ENCODE measurements at regions not wholly inside any gene's neighbourhood (a gene's known extent, or its start where the extent isn't known, plus 50 kb on each side); places are given as distances from the start of the nearest gene placed in this dataset.

DNA sequence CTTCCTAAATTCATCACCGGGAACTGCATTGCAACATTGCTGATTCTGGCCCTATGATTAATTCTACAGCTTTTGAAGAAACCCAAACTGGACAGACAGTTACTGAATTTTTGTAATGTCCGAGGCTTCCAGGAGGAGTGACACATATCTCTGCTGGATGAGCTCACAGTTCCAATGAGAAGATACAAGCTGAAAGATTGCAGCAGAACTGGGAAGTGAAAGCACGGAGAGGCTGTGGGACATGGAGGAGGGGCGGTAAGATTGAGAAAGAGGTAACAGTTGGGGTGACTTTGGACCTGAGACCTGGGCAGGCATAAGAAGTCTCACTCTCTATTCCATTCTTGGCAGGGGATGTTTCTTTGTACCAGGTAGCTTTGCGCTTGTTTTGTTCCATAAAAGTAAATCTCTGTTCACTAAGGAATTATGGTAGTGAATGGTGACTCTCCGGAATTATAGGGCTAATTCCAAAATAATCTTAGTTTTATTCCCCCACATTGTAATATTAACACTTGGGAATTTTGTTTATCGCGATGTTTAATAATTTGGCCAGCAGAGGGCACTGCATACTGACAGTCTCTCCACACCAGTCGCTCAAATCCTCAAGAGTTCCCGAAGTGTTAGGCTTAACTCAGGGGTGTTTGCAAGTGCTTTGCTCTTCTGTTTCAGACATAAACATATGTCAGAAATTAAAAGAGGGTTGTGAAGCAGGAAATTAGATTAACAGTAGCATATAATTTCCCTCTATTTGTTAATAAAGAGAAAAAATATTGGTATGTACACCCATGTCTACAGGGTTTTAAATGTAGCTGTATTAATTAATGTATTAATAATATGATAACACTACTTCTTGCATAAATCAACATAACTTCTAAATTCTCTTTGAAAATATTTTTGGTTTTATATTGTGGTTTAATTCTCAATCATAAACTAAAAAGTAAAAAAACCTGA lies 201.4 kb downstream of the SOCS6 start:
- no peak overlapping the region for H3K4me3 ChIP-seq (ENCODE audit: control insufficient read depth in 1 of 7, extremely low read depth in 1 of 7, insufficient read depth in 4 of 7, low read depth in 2 of 7, low read length in 6 of 7)
- no peaks in the 10 kb centered on the region for H3K9me3 ChIP-seq (ENCODE audit: control extremely low read depth in 1 of 5, control insufficient read depth in 4 of 5, insufficient read depth in 2 of 5, low read depth in 1 of 5, low read length in 4 of 5)
- CTCF ChIA-PET = interaction anchor here (0.6 to 3.0 kb wide), 14 partner anchors 8 to 205 kb away, joined by 3 to 17 read pairs (median 4); no protein-coding TSS in a partner anchor
- no peak overlapping the region for H3K27ac ChIP-seq (ENCODE audit: insufficient read depth in 1 of 2, low read depth in 1 of 2, low read length in 2 of 2, poor library complexity in 1 of 2, severe bottlenecking in 2 of 2)
- DNase-seq = peak; percentile 57 to 76 (median 66)
- H3K36me3 ChIP-seq (ENCODE audit: control insufficient read depth in 4 of 4, insufficient read depth in 4 of 4, low read length in 3 of 4) = no peaks in the 10 kb centered on the region
- no peaks in the 10 kb centered on the region for H3K27me3 ChIP-seq (replicated peaks in 2 of 5; ENCODE audit: control insufficient read depth in 4 of 5, insufficient read depth in 5 of 5, low read length in 4 of 5)
- POLR2A ChIA-PET = no interaction called here
- H3K4me1 ChIP-seq (ENCODE audit: control extremely low read depth in 1 of 4, control insufficient read depth in 4 of 4, insufficient read depth in 4 of 4, low read length in 3 of 4) = peaks cover 0 to 5% (median 0%) of the 10 kb centered on the region in 4 experiments
- WGBS (ENCODE audit: insufficient coverage) = 37% methylated on average over 6 of the region's 10 CpGs

DNA sequence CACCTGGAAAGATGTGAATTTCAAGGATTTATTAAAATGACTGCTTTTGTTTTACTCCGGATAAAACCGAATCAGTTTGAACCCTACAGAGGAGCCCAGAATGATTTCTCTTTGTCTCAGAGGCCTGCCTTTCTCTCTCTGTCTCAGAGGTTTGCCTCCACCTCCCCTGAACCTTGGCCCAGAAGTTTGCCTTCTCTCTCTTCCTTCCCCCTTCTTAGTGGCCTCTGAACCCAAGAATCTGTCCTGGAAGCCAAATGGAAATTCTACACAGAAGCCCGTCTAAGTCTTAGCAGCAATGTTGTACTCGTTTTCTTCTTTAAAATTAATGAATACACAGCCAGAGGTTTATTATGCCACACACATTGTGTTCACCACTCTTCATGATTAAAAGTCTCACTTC lies 200.7 kb downstream of the SOCS6 start:
- Histone ChIP-seq H3K27ac (ENCODE audit: insufficient read depth in 1 of 2, low read depth in 1 of 2, low read length in 2 of 2, poor library complexity in 1 of 2, severe bottlenecking in 2 of 2) (no peak overlapping the region), H3K9me3 (ENCODE audit: control extremely low read depth in 1 of 5, control insufficient read depth in 4 of 5, insufficient read depth in 2 of 5, low read depth in 1 of 5, low read length in 4 of 5) (no peaks in the 10 kb centered on the region), H3K36me3 (ENCODE audit: control insufficient read depth in 4 of 4, insufficient read depth in 4 of 4, low read length in 3 of 4) (no peaks in the 10 kb centered on the region), H3K4me1 (ENCODE audit: control extremely low read depth in 1 of 4, control insufficient read depth in 4 of 4, insufficient read depth in 4 of 4, low read length in 3 of 4) (peaks cover 0 to 5% (median 0%) of the 10 kb centered on the region in 4 experiments), H3K27me3 (replicated peaks in 2 of 5; ENCODE audit: control insufficient read depth in 4 of 5, insufficient read depth in 5 of 5, low read length in 4 of 5) (no peaks in the 10 kb centered on the region), H3K4me3 (ENCODE audit: control insufficient read depth in 1 of 7, extremely low read depth in 1 of 7, insufficient read depth in 4 of 7, low read depth in 2 of 7, low read length in 6 of 7) (no peak overlapping the region)
- DNase-seq = no peak
- 64% methylated on average over 4 of the region's 4 CpGs for WGBS (ENCODE audit: insufficient coverage)
- POLR2A ChIA-PET = no interaction called here
- CTCF ChIA-PET = interaction anchor here (1.0 to 3.0 kb wide), 6 partner anchors 8 to 102 kb away, joined by 3 to 17 read pairs (median 8); no protein-coding TSS in a partner anchor

DNA sequence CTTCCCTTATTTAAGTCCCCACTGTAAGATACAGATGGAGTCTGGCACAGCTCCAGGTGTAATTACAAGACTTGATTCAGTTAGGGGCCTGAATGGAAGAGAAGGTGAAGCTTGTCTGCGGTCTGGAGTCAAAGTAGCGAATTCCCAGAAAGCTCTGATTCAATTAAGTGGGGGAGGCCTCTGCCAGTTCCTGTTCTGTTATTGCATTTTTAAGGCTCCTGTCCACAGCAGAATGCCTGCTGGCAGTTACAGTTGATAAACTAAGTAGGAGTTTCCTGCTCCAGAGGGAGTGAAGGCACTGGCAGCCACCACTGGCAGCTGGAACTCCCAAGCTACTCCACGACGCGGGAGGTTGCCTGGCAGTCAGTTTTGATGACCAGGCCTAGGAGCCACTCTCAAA lies 181.1 kb downstream of the SOCS6 start:
- 58% methylated on average over 5 of the region's 5 CpGs for WGBS (ENCODE audit: insufficient coverage)
- Histone ChIP-seq H3K9me3 (ENCODE audit: control extremely low read depth in 1 of 5, control insufficient read depth in 4 of 5, insufficient read depth in 2 of 5, low read depth in 1 of 5, low read length in 4 of 5) (no peaks in the 10 kb centered on the region), H3K27ac (ENCODE audit: insufficient read depth in 1 of 2, low read depth in 1 of 2, low read length in 2 of 2, poor library complexity in 1 of 2, severe bottlenecking in 2 of 2) (no peak overlapping the region), H3K36me3 (ENCODE audit: control insufficient read depth in 4 of 4, insufficient read depth in 4 of 4, low read length in 3 of 4) (no peaks in the 10 kb centered on the region), H3K4me3 (ENCODE audit: control insufficient read depth in 1 of 7, extremely low read depth in 1 of 7, insufficient read depth in 4 of 7, low read depth in 2 of 7, low read length in 6 of 7) (no peak overlapping the region), H3K4me1 (ENCODE audit: control extremely low read depth in 1 of 4, control insufficient read depth in 4 of 4, insufficient read depth in 4 of 4, low read length in 3 of 4) (peaks cover 0 to 8% (median 1%) of the 10 kb centered on the region in 4 experiments), H3K27me3 (replicated peaks in 2 of 5; ENCODE audit: control insufficient read depth in 4 of 5, insufficient read depth in 5 of 5, low read length in 4 of 5) (no peaks in the 10 kb centered on the region)
- DNase-seq = peak in 1 of 3 donors; percentile 10
- POLR2A ChIA-PET = no interaction called here
- CTCF ChIA-PET = interaction anchor here (1.0 to 1.2 kb wide), 3 partner anchors 16 to 299 kb away, joined by 3 to 4 read pairs (median 3); no protein-coding TSS in a partner anchor

DNA sequence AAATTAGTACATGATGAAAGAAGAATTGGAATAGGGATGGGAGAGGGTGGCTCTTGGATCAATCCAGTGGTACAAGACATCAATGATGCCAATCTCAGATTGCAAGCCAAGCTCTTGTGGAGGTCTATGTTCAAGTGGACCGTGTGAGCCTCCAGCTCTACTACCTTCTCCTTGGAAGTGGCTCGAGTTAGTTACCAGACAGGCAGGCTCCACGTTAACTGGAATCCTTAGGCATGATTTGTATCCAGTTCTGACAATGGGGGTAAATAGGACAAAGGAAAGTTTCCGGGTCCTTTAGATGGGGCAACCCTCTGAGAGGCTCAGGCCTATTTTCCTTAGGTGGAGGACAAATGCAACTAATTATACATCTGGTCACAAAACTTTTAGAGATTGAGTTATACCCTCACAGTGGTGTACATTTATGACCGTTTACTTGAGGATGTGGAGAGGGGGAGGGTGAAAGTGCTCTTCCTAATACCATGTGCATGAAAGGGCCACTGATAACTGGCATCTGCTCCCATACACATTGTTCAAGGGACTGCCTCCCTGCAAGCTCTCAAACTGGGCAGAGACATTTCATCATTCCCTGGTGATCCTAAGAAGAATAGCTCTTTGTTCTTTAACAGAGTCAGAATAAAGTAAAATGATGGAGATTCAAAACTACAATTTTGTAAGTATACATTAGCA lies 180.2 kb downstream of the SOCS6 start:
- WGBS (ENCODE audit: insufficient coverage) = 100% methylated on average over 2 of the region's 5 CpGs
- no peaks in the 10 kb centered on the region for H3K36me3 ChIP-seq (ENCODE audit: control insufficient read depth in 4 of 4, insufficient read depth in 4 of 4, low read length in 3 of 4)
- no peaks in the 10 kb centered on the region for H3K9me3 ChIP-seq (ENCODE audit: control extremely low read depth in 1 of 5, control insufficient read depth in 4 of 5, insufficient read depth in 2 of 5, low read depth in 1 of 5, low read length in 4 of 5)
- peaks cover 4 to 17% (median 10%) of the 10 kb centered on the region in 4 experiments for H3K4me1 ChIP-seq (ENCODE audit: control extremely low read depth in 1 of 4, control insufficient read depth in 4 of 4, insufficient read depth in 4 of 4, low read length in 3 of 4)
- H3K27ac ChIP-seq (ENCODE audit: insufficient read depth in 1 of 2, low read depth in 1 of 2, low read length in 2 of 2, poor library complexity in 1 of 2, severe bottlenecking in 2 of 2) = no peak overlapping the region
- H3K4me3 ChIP-seq (ENCODE audit: control insufficient read depth in 1 of 7, extremely low read depth in 1 of 7, insufficient read depth in 4 of 7, low read depth in 2 of 7, low read length in 6 of 7) = no peak overlapping the region
- CTCF ChIA-PET = interaction anchor here (1.2 kb wide), 1 partner anchor 15 kb away, joined by 4 read pairs; no protein-coding TSS in a partner anchor
- no peak for DNase-seq
- POLR2A ChIA-PET = no interaction called here
- no peaks in the 10 kb centered on the region for H3K27me3 ChIP-seq (replicated peaks in 2 of 5; ENCODE audit: control insufficient read depth in 4 of 5, insufficient read depth in 5 of 5, low read length in 4 of 5)

DNA sequence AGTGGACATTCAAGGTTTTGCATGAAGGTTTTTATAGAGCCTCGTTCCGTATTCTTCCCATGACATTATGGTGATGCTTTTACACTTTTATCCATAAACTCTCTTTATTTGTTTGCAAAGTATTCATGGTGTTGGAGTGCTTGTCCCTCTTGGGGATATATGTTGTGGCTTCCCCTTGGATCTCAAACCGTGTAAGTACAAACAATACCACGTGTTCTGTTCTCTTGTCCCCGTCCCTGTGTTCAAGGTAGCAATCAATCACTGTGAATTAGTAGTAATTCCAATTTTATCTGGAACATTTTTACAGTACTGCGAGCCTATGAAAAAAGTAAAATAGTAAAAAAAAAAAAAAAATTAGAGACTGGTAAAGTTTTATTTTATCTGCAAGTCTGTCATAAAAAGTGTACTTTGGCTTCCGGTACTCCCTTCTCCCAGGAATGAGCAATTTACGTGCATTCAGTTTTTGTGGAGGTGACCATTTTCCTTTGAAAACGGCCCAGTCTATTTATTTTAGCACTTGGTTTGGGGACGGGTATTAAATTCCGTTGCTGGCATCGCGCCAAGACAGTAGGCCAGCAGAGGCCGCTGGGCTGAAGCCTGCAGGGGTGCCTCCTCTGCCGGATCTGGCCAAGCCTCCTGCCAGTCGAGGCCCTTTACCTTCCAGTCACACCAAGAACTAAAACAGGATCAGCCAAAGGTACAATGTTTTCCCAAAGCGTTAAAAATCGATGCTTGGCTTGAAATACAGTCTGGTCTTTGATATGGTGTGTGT lies 175.7 kb downstream of the SOCS6 start:
- peak; percentile 78 to 83 (median 80) for DNase-seq
- CTCF ChIA-PET = no interaction called here
- WGBS (ENCODE audit: insufficient coverage) = 34% methylated on average over 5 of the region's 18 CpGs
- Histone ChIP-seq H3K27ac (ENCODE audit: insufficient read depth in 1 of 2, low read depth in 1 of 2, low read length in 2 of 2, poor library complexity in 1 of 2, severe bottlenecking in 2 of 2) (no peak overlapping the region), H3K27me3 (replicated peaks in 2 of 5; ENCODE audit: control insufficient read depth in 4 of 5, insufficient read depth in 5 of 5, low read length in 4 of 5) (no peaks in the 10 kb centered on the region), H3K4me3 (ENCODE audit: control insufficient read depth in 1 of 7, extremely low read depth in 1 of 7, insufficient read depth in 4 of 7, low read depth in 2 of 7, low read length in 6 of 7) (peak overlapping the region in 6 of 7 experiments; percentile 40 to 74 (median 61)), H3K4me1 (ENCODE audit: control extremely low read depth in 1 of 4, control insufficient read depth in 4 of 4, insufficient read depth in 4 of 4, low read length in 3 of 4) (peaks cover 4 to 10% (median 8%) of the 10 kb centered on the region in 4 experiments), H3K9me3 (ENCODE audit: control extremely low read depth in 1 of 5, control insufficient read depth in 4 of 5, insufficient read depth in 2 of 5, low read depth in 1 of 5, low read length in 4 of 5) (no peaks in the 10 kb centered on the region), H3K36me3 (ENCODE audit: control insufficient read depth in 4 of 4, insufficient read depth in 4 of 4, low read length in 3 of 4) (no peaks in the 10 kb centered on the region)
- POLR2A ChIA-PET = no interaction called here

DNA sequence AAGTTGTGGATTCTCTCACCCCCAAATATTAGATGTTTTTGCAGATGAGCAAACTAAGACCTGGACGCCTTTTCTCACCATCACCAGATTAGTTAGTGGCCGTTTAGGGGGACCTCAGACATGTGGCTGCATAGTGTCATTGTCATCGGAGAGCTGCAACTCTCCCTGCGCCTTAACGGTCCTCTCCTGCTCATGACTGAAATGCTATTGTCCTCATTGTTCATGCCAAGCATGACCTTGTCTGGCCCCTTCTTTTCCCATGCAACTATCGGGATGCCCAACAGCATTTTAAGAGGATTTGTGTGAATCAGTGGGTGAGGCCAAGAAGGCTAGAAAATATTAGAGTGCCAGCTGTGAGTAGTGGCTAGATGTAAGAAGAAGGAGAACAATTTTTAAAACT lies 174.2 kb downstream of the SOCS6 start:
- 97% methylated on average over 5 of the region's 6 CpGs for WGBS (ENCODE audit: insufficient coverage)
- ChIA-PET POLR2A (no interaction called here), CTCF (interaction anchor here (1.4 kb wide), 3 partner anchors 9 to 37 kb away, joined by 3 to 6 read pairs (median 3); no protein-coding TSS in a partner anchor)
- no peak overlapping the region for H3K27ac ChIP-seq (ENCODE audit: insufficient read depth in 1 of 2, low read depth in 1 of 2, low read length in 2 of 2, poor library complexity in 1 of 2, severe bottlenecking in 2 of 2)
- H3K9me3 ChIP-seq (ENCODE audit: control extremely low read depth in 1 of 5, control insufficient read depth in 4 of 5, insufficient read depth in 2 of 5, low read depth in 1 of 5, low read length in 4 of 5) = no peaks in the 10 kb centered on the region
- no peaks in the 10 kb centered on the region for H3K36me3 ChIP-seq (ENCODE audit: control insufficient read depth in 4 of 4, insufficient read depth in 4 of 4, low read length in 3 of 4)
- no peak for DNase-seq
- peaks cover 4 to 10% (median 8%) of the 10 kb centered on the region in 4 experiments for H3K4me1 ChIP-seq (ENCODE audit: control extremely low read depth in 1 of 4, control insufficient read depth in 4 of 4, insufficient read depth in 4 of 4, low read length in 3 of 4)
- H3K27me3 ChIP-seq (replicated peaks in 2 of 5; ENCODE audit: control insufficient read depth in 4 of 5, insufficient read depth in 5 of 5, low read length in 4 of 5) = no peaks in the 10 kb centered on the region
- no peak overlapping the region for H3K4me3 ChIP-seq (ENCODE audit: control insufficient read depth in 1 of 7, extremely low read depth in 1 of 7, insufficient read depth in 4 of 7, low read depth in 2 of 7, low read length in 6 of 7)
